HCT116 (cell line): ENCODE measurements at regions not wholly inside any gene's neighbourhood (a gene's known extent, or its start where the extent isn't known, plus 50 kb on each side); places are given as distances from the start of the nearest gene placed in this dataset.

Experiments used
- ATAC-seq: fragments of 200-7000 bp; cut with Tn5 transposase; 2 replicates; pipeline ENCODE4 v1.9.1; 2020; ENCODE audit warnings: mild to moderate bottlenecking, moderate library complexity
- BruUV-seq: library from RNA; stranded (reverse); fragments of 400-500 nt; replicated peaks from 2 replicates; lab custom pipeline; 2021; lab: Mats Ljungman, UMichigan
- CTCF ChIA-PET: fragments of 300-600 bp; sonication (Branson Sonifier 250); formaldehyde crosslinking; loops from one replicate; lab custom pipeline; 2021; ENCODE audit warnings: antibody characterized with exemption; lab: Charles Lee
- POLR2A ChIA-PET: fragments of 300-600, 350-600 bp; sonication (Branson Sonifier 250); formaldehyde crosslinking; loops from one replicate; lab custom pipeline; 2021; ENCODE audit warnings: antibody characterized with exemption; lab: Charles Lee
- RAD21 ChIA-PET, 2 experiments: fragments of 300-600 bp; sonication (Branson Sonifier 250); formaldehyde crosslinking; loops; one replicate each; lab custom pipeline; 2023; ENCODE audit warnings: low total read pairs in 2 of 2; ENCODE audit not compliant: uncharacterized antibody in 2 of 2, unreplicated experiment in 2 of 2, low non-redundant PET in 1 of 2; lab: Charles Lee
- DNase-seq: peaks from one replicate; pipeline ENCODE4 v3.0.0-alpha.2; 2010; ENCODE audit warnings: low read depth, low spot score
- H2AFZ ChIP-seq: fragments of 200-600 bp; shearing (Covaris generic), sonication (generic); 2 replicates; pipeline ENCODE4 v1.6.1; 2017; ENCODE audit warnings: low read depth, mixed run types, mixed read lengths, antibody characterized with exemption, low read length; ENCODE audit not compliant: poor library complexity, severe bottlenecking
- H3K27ac ChIP-seq: 2 replicates; pipeline ENCODE4 v1.5.1; 2012; ENCODE audit warnings: low read depth, low read length
- H3K27me3 ChIP-seq: fragments of 200-600 bp; sonication (generic); 2 replicates; pipeline ENCODE4 v1.6.1; 2016; ENCODE audit warnings: mixed run types, low read length, mixed read lengths; ENCODE audit not compliant: insufficient read depth
- H3K36me3 ChIP-seq, 2 experiments: fragments of 200-500 bp in 1 of 2; fragments of 200-600 bp in 1 of 2; sonication (Bioruptor generic) in 1 of 2; sonication (generic) in 1 of 2; 2 replicates each; pipeline versions ENCODE4 v1.5.1 to v1.6.1; 2014 to 2016; ENCODE audit warnings: low read length in 2 of 2, inconsistent platforms in 1 of 2, mixed read lengths in 1 of 2, mixed run types in 1 of 2; ENCODE audit not compliant: insufficient read depth in 2 of 2, control insufficient read depth in 1 of 2
- H3K4me1 ChIP-seq, 2 experiments: fragments of 200-600 bp in 1 of 2; sonication (generic) in 1 of 2; 2 replicates each; pipeline versions ENCODE4 v1.5.1 to v1.6.1; 2012 to 2017; ENCODE audit warnings: low read length in 2 of 2, inconsistent platforms in 1 of 2, mild to moderate bottlenecking in 1 of 2, mixed read lengths in 1 of 2, mixed run types in 1 of 2, moderate library complexity in 1 of 2; ENCODE audit not compliant: insufficient read depth in 2 of 2, control insufficient read depth in 1 of 2
- H3K4me2 ChIP-seq: fragments of 200-600 bp; sonication (generic); 2 replicates; pipeline ENCODE4 v1.6.1; 2017; ENCODE audit warnings: mixed run types, low read length, mixed read lengths
- H3K4me3 ChIP-seq, 2 experiments: fragments of 200-600 bp in 1 of 2; sonication (generic) in 1 of 2; replicated peaks in 1 of 2; 2 replicates each; pipeline ENCODE4 v1.5.1; 2011 to 2016; ENCODE audit warnings: low read length in 2 of 2, control low read depth in 1 of 2, low read depth in 1 of 2, mild to moderate bottlenecking in 1 of 2, mixed read lengths in 1 of 2, mixed run types in 1 of 2
- H3K79me2 ChIP-seq: fragments of 200-600 bp; sonication (generic); 2 replicates; pipeline ENCODE4 v1.6.1; 2017; ENCODE audit warnings: mild to moderate bottlenecking, mixed run types, low read length, moderate library complexity, mixed read lengths; ENCODE audit not compliant: insufficient read depth
- H3K9ac ChIP-seq: fragments of 200-600 bp; sonication (generic); 2 replicates; pipeline ENCODE4 v1.6.1; 2016; ENCODE audit warnings: low read length, mixed read lengths
- H3K9me2 ChIP-seq: fragments of 200-600 bp; sonication (generic), shearing (Covaris generic); 2 replicates; pipeline ENCODE4 v1.6.1; 2017; ENCODE audit warnings: mixed run types, mild to moderate bottlenecking, moderate library complexity; ENCODE audit not compliant: insufficient read depth
- H3K9me3 ChIP-seq, 2 experiments: fragments of 200-500 bp in 1 of 2; fragments of 200-600 bp in 1 of 2; sonication (Bioruptor generic) in 1 of 2; sonication (generic) in 1 of 2; 2 replicates each; pipeline ENCODE4 v1.6.1; 2014 to 2017; ENCODE audit warnings: low read length in 2 of 2, mixed read lengths in 2 of 2, inconsistent platforms in 1 of 2, low read depth in 1 of 2, mild to moderate bottlenecking in 1 of 2, mixed run types in 1 of 2, moderate library complexity in 1 of 2; ENCODE audit not compliant: control insufficient read depth in 1 of 2, insufficient read depth in 1 of 2
- H4K20me1 ChIP-seq: fragments of 200-600 bp; sonication (generic), shearing (Covaris generic); 2 replicates; pipeline ENCODE4 v1.6.1; 2017; ENCODE audit warnings: mixed run types, mild to moderate bottlenecking, moderate library complexity; ENCODE audit not compliant: insufficient read depth
- EGR1 ChIP-seq: IDR thresholded peaks from 2 replicates; pipeline ENCODE4 v1.6.1; 2012; ENCODE audit warnings: low read depth
- EZH2 ChIP-seq: fragments of 200-600 bp; sonication (generic); IDR thresholded peaks from 2 replicates; pipeline ENCODE4 v1.6.1; 2017; ENCODE audit warnings: antibody characterized with exemption, mixed run types
- EZH2phosphoT487 ChIP-seq: fragments of 200-600 bp; IDR thresholded peaks from 2 replicates; pipeline ENCODE4 v1.6.1; 2018; ENCODE audit warnings: antibody characterized with exemption, borderline replicate concordance
- JUND ChIP-seq: IDR thresholded peaks from 2 replicates; pipeline ENCODE4 v1.6.1; 2012
- POLR2A ChIP-seq: IDR thresholded peaks from 2 replicates; pipeline ENCODE4 v1.7.0; 2011; ENCODE audit warnings: borderline replicate concordance; ENCODE audit not compliant: insufficient read depth, insufficient read length; ENCODE audit errors: extremely low read depth
- POLR2AphosphoS5 ChIP-seq: IDR thresholded peaks from 2 replicates; pipeline ENCODE4 v1.6.1; 2011; ENCODE audit warnings: mild to moderate bottlenecking, low read depth, low read length, moderate library complexity
- SIN3A ChIP-seq: IDR thresholded peaks from 2 replicates; pipeline ENCODE4 v1.6.1; 2012; ENCODE audit warnings: low read depth
- SP1 ChIP-seq: IDR thresholded peaks from 2 replicates; pipeline ENCODE4 v1.6.1; 2012; ENCODE audit warnings: low read depth
- YY1 ChIP-seq: IDR thresholded peaks from 2 replicates; pipeline ENCODE4 v1.6.1; 2011; ENCODE audit warnings: low read length, low read depth, moderate library complexity, mild to moderate bottlenecking; ENCODE audit not compliant: insufficient replicate concordance; ENCODE audit errors: extremely low read depth
- ZFX ChIP-seq: fragments of 450-650 bp; IDR thresholded peaks from 2 replicates; pipeline ENCODE4 v1.6.1; 2017
- intact Hi-C: fragments of 100-400 bp; cut with micrococcal nuclease; formaldehyde crosslinking; loops from 2 replicates; pipeline ENCODE4 v1.10.0; 2022
- TF ChIP-seq, protein P1 (sequence below): IDR thresholded peaks from 2 replicates; pipeline ENCODE4 v1.6.1; 2012; ENCODE audit warnings: low read depth
- TF ChIP-seq, protein P2 (sequence below), 3 experiments: fragments of 200-600 bp in 1 of 3; sonication (generic) in 1 of 3; IDR thresholded peaks in 2 of 3; conservative IDR thresholded peaks in 1 of 3; 2 replicates each; pipeline ENCODE4 v1.5.1; 2012 to 2017; ENCODE audit warnings: low read depth in 2 of 3, low read length in 2 of 3, antibody characterized with exemption in 1 of 3, borderline replicate concordance in 1 of 3, control low read depth in 1 of 3, mild to moderate bottlenecking in 1 of 3, mixed read lengths in 1 of 3, mixed run types in 1 of 3, moderate library complexity in 1 of 3; ENCODE audit not compliant: insufficient read depth in 1 of 3

DNA sequence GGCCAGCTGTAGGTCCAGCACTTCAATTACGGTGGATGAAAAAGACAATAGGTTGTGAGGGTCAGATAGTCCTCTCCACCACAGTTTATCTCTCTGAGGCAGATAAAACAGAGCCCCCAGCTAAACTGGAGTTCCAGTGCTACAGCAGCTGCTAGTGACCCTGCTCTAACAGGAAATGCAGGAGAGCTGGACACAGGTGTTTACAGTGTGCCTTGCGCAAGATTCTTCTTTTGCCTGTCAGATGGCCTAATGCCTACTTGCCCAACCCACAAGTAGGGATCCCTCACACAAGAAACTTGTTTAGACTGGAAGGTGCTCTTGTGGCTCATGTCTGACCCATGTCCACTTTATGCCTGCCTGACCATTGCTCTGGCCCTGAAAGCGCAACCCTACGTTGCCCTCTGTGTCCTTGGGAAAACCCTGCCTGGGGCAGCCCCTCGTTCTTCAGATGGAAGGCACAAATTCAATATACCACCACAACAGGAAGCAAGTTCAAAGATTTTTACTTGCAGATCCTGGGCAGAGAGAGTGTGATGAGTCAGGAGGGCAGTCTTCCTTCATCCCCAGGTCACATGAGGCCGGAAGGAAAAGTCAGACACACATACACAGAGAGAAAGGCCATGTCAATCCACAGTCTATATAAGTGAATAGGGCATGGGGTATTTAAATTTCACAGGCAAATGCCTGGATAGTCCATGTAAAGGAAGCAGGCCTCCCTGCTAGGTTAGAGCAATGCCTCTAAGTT is 105.1 kb upstream of the ADGRL3 start:
- peaks cover 3 to 21% of the 10 kb centered on the region in 2 experiments; a peak in 2 of 4 replicates for H3K9me3 ChIP-seq
- H4K20me1 ChIP-seq, result no peaks in the 10 kb centered on the region
- no peaks in the 10 kb centered on the region for H3K4me1 ChIP-seq
- H2AFZ ChIP-seq, result no peak overlapping the region
- no peaks in the 10 kb centered on the region for H3K27me3 ChIP-seq
- intact Hi-C loops, result no loop called here
- ATAC-seq (no peak), DNase-seq (no peak)
- no TSS peak for BruUV-seq
- TF ChIP-seq, protein P1, sequence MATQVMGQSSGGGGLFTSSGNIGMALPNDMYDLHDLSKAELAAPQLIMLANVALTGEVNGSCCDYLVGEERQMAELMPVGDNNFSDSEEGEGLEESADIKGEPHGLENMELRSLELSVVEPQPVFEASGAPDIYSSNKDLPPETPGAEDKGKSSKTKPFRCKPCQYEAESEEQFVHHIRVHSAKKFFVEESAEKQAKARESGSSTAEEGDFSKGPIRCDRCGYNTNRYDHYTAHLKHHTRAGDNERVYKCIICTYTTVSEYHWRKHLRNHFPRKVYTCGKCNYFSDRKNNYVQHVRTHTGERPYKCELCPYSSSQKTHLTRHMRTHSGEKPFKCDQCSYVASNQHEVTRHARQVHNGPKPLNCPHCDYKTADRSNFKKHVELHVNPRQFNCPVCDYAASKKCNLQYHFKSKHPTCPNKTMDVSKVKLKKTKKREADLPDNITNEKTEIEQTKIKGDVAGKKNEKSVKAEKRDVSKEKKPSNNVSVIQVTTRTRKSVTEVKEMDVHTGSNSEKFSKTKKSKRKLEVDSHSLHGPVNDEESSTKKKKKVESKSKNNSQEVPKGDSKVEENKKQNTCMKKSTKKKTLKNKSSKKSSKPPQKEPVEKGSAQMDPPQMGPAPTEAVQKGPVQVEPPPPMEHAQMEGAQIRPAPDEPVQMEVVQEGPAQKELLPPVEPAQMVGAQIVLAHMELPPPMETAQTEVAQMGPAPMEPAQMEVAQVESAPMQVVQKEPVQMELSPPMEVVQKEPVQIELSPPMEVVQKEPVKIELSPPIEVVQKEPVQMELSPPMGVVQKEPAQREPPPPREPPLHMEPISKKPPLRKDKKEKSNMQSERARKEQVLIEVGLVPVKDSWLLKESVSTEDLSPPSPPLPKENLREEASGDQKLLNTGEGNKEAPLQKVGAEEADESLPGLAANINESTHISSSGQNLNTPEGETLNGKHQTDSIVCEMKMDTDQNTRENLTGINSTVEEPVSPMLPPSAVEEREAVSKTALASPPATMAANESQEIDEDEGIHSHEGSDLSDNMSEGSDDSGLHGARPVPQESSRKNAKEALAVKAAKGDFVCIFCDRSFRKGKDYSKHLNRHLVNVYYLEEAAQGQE, result no peak
- no peak for TF ChIP-seq YY1
- no peak for TF ChIP-seq EGR1
- TF ChIP-seq JUND, result no peak
- no peak for TF ChIP-seq SP1
- no peak for TF ChIP-seq EZH2phosphoT487
- no peak for TF ChIP-seq POLR2AphosphoS5
- TF ChIP-seq SIN3A, result no peak
- no peak for TF ChIP-seq EZH2
- TF ChIP-seq POLR2A, result no peak
- TF ChIP-seq, protein P2, sequence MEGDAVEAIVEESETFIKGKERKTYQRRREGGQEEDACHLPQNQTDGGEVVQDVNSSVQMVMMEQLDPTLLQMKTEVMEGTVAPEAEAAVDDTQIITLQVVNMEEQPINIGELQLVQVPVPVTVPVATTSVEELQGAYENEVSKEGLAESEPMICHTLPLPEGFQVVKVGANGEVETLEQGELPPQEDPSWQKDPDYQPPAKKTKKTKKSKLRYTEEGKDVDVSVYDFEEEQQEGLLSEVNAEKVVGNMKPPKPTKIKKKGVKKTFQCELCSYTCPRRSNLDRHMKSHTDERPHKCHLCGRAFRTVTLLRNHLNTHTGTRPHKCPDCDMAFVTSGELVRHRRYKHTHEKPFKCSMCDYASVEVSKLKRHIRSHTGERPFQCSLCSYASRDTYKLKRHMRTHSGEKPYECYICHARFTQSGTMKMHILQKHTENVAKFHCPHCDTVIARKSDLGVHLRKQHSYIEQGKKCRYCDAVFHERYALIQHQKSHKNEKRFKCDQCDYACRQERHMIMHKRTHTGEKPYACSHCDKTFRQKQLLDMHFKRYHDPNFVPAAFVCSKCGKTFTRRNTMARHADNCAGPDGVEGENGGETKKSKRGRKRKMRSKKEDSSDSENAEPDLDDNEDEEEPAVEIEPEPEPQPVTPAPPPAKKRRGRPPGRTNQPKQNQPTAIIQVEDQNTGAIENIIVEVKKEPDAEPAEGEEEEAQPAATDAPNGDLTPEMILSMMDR (IDR thresholded peaks at IDR 0.05 in 2 of 3, conservative IDR thresholded peaks at IDR 0.05 in 1 of 3; ENCODE audit: borderline replicate concordance in 1 of 3, insufficient read depth in 1 of 3, low read depth in 2 of 3, low read length in 2 of 3), result no peak
- no peak for TF ChIP-seq ZFX
- RAD21 ChIA-PET, result no interaction called here
- no peaks in the 10 kb centered on the region for H3K79me2 ChIP-seq
- H3K4me2 ChIP-seq, result no peak overlapping the region
- H3K4me3 ChIP-seq, result no peak overlapping the region
- no peak overlapping the region for H3K27ac ChIP-seq
- CTCF ChIA-PET, result no interaction called here
- H3K36me3 ChIP-seq, result no peaks in the 10 kb centered on the region
- no peak overlapping the region for H3K9ac ChIP-seq
- no peaks in the 10 kb centered on the region for H3K9me2 ChIP-seq
- POLR2A ChIA-PET, result no interaction called here
